ENCODE measurements at regions not wholly inside any gene's neighbourhood (a gene's known extent, or its start where the extent isn't known, plus 50 kb on each side); places are given as distances from the start of the nearest gene placed in this dataset.

DNA sequence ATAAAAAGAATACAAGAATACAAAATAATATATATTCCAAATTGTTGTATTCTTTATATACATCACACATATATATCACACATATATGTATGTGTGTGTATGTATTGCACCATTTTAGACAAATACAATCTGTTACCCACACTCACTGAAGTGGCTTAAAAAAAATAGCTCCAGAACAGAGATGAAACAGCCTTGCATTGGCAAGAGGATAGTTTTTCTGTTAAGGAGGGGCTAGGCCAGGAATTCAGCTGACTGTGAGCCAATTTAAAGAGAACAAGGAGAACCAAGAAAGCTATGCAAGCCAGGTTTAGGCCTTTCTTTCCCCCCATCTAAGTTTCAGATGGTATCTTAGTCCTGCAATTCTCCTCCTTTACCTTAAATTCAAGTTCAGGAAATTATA, 257.5 kb downstream of the MZT1 start:
- Histone ChIP-seq H3K36me3 (replicated peaks in 1 of 2; ENCODE audit: control insufficient read depth in 2 of 2, insufficient read depth in 2 of 2, low read length in 2 of 2) (no peaks in the 10 kb centered on the region), H2BK120ac (ENCODE audit: low read depth, low read length) (no peak overlapping the region), H3K9ac (ENCODE audit: low read depth, low read length, poor library complexity) (no peak overlapping the region), H2BK5ac (ENCODE audit: low read length) (no peak overlapping the region), H3K27ac (replicated peaks; ENCODE audit: low read length) (no peak overlapping the region), H2BK15ac (ENCODE audit: low read length) (no peak overlapping the region), H3K79me1 (ENCODE audit: low read depth, low read length) (no peaks in the 10 kb centered on the region), H2AFZ (ENCODE audit: low read length) (no peak overlapping the region), H3K14ac (ENCODE audit: low read length) (no peak overlapping the region), H3K4ac (ENCODE audit: low read length) (no peak overlapping the region), H4K8ac (ENCODE audit: low read depth, low read length) (no peak overlapping the region), H2AK5ac (ENCODE audit: low read depth, low read length) (no peak overlapping the region), H3K27me3 (ENCODE audit: control insufficient read depth in 3 of 3, insufficient read depth in 3 of 3, low read depth in 1 of 3, low read length in 3 of 3) (peaks cover 0 to 24% (median 0%) of the 10 kb centered on the region in 3 experiments), H3K18ac (ENCODE audit: low read length) (no peak overlapping the region), H3K4me3 (ENCODE audit: low read length in 2 of 2) (no peak overlapping the region), H4K91ac (ENCODE audit: low read depth, low read length, poor library complexity) (no peak overlapping the region), H3K4me1 (ENCODE audit: control insufficient read depth in 2 of 2, insufficient read depth in 1 of 2, low read depth in 1 of 2, low read length in 2 of 2) (no peaks in the 10 kb centered on the region), H3K23ac (ENCODE audit: low read depth, low read length, poor library complexity) (no peak overlapping the region), H3K9me3 (replicated peaks in 1 of 2; ENCODE audit: control insufficient read depth in 2 of 2, insufficient read depth in 1 of 2, low read depth in 1 of 2, low read length in 2 of 2) (peaks cover 0 to 2% of the 10 kb centered on the region in 2 donors), H3K4me2 (ENCODE audit: insufficient read depth, low read length, poor library complexity, severe bottlenecking) (no peak overlapping the region), H2BK12ac (ENCODE audit: low read length) (no peak overlapping the region)
- no peak for DNase-seq (ENCODE audit: low spot score)

DNA sequence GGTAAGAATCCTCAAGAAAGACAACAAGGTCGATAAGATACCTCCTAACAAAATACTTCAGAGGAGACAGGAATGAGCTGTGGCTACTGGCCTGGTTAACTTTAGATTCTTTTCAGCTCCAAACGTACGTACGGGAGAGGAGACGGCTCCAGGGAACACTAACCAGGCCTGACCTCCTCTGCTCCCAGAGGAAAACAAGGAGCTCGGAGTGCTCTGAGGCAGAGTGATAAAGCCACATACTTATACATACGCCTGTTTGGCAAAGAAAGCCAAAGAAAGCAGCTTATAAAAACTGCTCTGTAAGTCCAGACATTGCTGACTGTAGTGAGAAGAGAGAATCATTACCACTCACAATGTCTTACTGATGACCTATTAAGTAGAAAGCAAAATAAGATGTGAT, 263.9 kb downstream of the MZT1 start:
- Histone ChIP-seq H3K27ac (replicated peaks; ENCODE audit: low read length) (no peak overlapping the region), H3K4me2 (ENCODE audit: insufficient read depth, low read length, poor library complexity, severe bottlenecking) (no peak overlapping the region), H3K4me3 (ENCODE audit: low read length in 2 of 2) (no peak overlapping the region), H4K91ac (ENCODE audit: low read depth, low read length, poor library complexity) (no peak overlapping the region), H3K79me1 (ENCODE audit: low read depth, low read length) (no peaks in the 10 kb centered on the region), H2BK120ac (ENCODE audit: low read depth, low read length) (no peak overlapping the region), H3K9me3 (replicated peaks in 1 of 2; ENCODE audit: control insufficient read depth in 2 of 2, insufficient read depth in 1 of 2, low read depth in 1 of 2, low read length in 2 of 2) (peaks cover 0 to 2% of the 10 kb centered on the region in 2 donors), H3K18ac (ENCODE audit: low read length) (no peak overlapping the region), H2BK12ac (ENCODE audit: low read length) (no peak overlapping the region), H3K9ac (ENCODE audit: low read depth, low read length, poor library complexity) (no peak overlapping the region), H3K27me3 (ENCODE audit: control insufficient read depth in 3 of 3, insufficient read depth in 3 of 3, low read depth in 1 of 3, low read length in 3 of 3) (peaks cover 0 to 21% (median 0%) of the 10 kb centered on the region in 3 experiments), H3K4me1 (ENCODE audit: control insufficient read depth in 2 of 2, insufficient read depth in 1 of 2, low read depth in 1 of 2, low read length in 2 of 2) (peaks cover 3 to 15% of the 10 kb centered on the region in 2 donors), H3K36me3 (replicated peaks in 1 of 2; ENCODE audit: control insufficient read depth in 2 of 2, insufficient read depth in 2 of 2, low read length in 2 of 2) (no peaks in the 10 kb centered on the region), H2AK5ac (ENCODE audit: low read depth, low read length) (no peak overlapping the region), H2BK5ac (ENCODE audit: low read length) (no peak overlapping the region), H2AFZ (ENCODE audit: low read length) (peak overlapping the region; percentile 71), H2BK15ac (ENCODE audit: low read length) (no peak overlapping the region), H3K14ac (ENCODE audit: low read length) (no peak overlapping the region), H4K8ac (ENCODE audit: low read depth, low read length) (no peak overlapping the region), H3K23ac (ENCODE audit: low read depth, low read length, poor library complexity) (no peak overlapping the region), H3K4ac (ENCODE audit: low read length) (no peak overlapping the region)
- WGBS, 2 donors (ENCODE audit: extremely low coverage in 2 of 2, insufficient read length in 2 of 2, insufficient replicate concordance in 1 of 2), result no CpG with 5 or more reads among the region's 7 CpGs
- no peak for DNase-seq (ENCODE audit: low spot score)

DNA sequence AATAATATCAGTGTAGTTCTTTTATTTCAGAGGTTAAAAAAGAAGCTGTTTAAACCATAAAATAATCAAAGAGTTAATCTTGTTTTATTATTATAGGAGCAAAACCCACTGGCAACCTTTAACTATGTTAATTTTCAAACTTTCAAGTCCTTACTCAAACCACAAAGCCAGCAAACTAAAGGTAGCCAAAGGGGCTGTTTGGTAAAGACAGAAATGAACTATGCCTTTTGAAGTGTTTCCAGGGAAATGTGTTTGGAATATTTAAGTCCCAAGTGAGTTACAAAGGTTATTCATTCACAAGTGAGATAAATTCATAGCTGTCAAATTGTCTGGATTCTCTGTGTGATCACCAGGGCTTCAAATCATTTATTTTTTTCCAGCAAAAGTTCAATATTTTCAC, 264.7 kb downstream of the MZT1 start:
- Histone ChIP-seq H2BK15ac (ENCODE audit: low read length) (no peak overlapping the region), H3K27me3 (ENCODE audit: control insufficient read depth in 3 of 3, insufficient read depth in 3 of 3, low read depth in 1 of 3, low read length in 3 of 3) (peaks cover 0 to 21% (median 0%) of the 10 kb centered on the region in 3 experiments), H3K9me3 (replicated peaks in 1 of 2; ENCODE audit: control insufficient read depth in 2 of 2, insufficient read depth in 1 of 2, low read depth in 1 of 2, low read length in 2 of 2) (peaks cover 0 to 2% of the 10 kb centered on the region in 2 donors), H3K27ac (replicated peaks; ENCODE audit: low read length) (no peak overlapping the region), H3K79me1 (ENCODE audit: low read depth, low read length) (no peaks in the 10 kb centered on the region), H4K91ac (ENCODE audit: low read depth, low read length, poor library complexity) (no peak overlapping the region), H3K23ac (ENCODE audit: low read depth, low read length, poor library complexity) (no peak overlapping the region), H3K4me3 (ENCODE audit: low read length in 2 of 2) (no peak overlapping the region), H3K18ac (ENCODE audit: low read length) (no peak overlapping the region), H2BK120ac (ENCODE audit: low read depth, low read length) (no peak overlapping the region), H3K4ac (ENCODE audit: low read length) (no peak overlapping the region), H2AK5ac (ENCODE audit: low read depth, low read length) (no peak overlapping the region), H2AFZ (ENCODE audit: low read length) (no peak overlapping the region), H3K9ac (ENCODE audit: low read depth, low read length, poor library complexity) (no peak overlapping the region), H3K36me3 (replicated peaks in 1 of 2; ENCODE audit: control insufficient read depth in 2 of 2, insufficient read depth in 2 of 2, low read length in 2 of 2) (no peaks in the 10 kb centered on the region), H3K4me1 (ENCODE audit: control insufficient read depth in 2 of 2, insufficient read depth in 1 of 2, low read depth in 1 of 2, low read length in 2 of 2) (peaks cover 3 to 19% of the 10 kb centered on the region in 2 donors), H4K8ac (ENCODE audit: low read depth, low read length) (no peak overlapping the region), H3K4me2 (ENCODE audit: insufficient read depth, low read length, poor library complexity, severe bottlenecking) (no peak overlapping the region), H2BK12ac (ENCODE audit: low read length) (no peak overlapping the region), H3K14ac (ENCODE audit: low read length) (no peak overlapping the region), H2BK5ac (ENCODE audit: low read length) (no peak overlapping the region)
- DNase-seq (ENCODE audit: low spot score), result no peak

DNA sequence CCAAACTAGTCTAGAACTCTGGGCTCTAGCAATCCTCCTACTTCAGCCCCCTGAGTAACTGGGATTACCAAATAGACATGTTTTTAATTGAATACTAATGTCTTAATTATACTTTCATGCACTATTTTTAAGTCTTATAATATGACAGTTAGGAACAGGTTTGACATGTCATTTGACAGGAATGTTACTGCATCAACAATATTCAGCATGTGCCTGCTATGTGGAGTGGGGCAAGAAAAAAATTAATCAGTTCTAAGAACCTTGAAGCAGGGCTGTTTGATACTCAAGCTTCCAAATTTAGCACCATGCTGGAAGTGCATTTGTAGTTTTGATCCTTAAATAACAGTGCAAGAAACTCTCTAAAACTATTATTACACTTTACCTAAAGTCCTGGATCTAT, 265.3 kb downstream of the MZT1 start:
- Histone ChIP-seq H2AK5ac (ENCODE audit: low read depth, low read length) (no peak overlapping the region), H3K79me1 (ENCODE audit: low read depth, low read length) (no peaks in the 10 kb centered on the region), H3K4me2 (ENCODE audit: insufficient read depth, low read length, poor library complexity, severe bottlenecking) (no peak overlapping the region), H2AFZ (ENCODE audit: low read length) (no peak overlapping the region), H3K9me3 (replicated peaks in 1 of 2; ENCODE audit: control insufficient read depth in 2 of 2, insufficient read depth in 1 of 2, low read depth in 1 of 2, low read length in 2 of 2) (peaks cover 0 to under 1% of the 10 kb centered on the region in 2 donors), H2BK120ac (ENCODE audit: low read depth, low read length) (no peak overlapping the region), H3K4me3 (ENCODE audit: low read length in 2 of 2) (no peak overlapping the region), H3K14ac (ENCODE audit: low read length) (no peak overlapping the region), H3K4me1 (ENCODE audit: control insufficient read depth in 2 of 2, insufficient read depth in 1 of 2, low read depth in 1 of 2, low read length in 2 of 2) (peaks cover 3 to 20% of the 10 kb centered on the region in 2 donors), H4K91ac (ENCODE audit: low read depth, low read length, poor library complexity) (no peak overlapping the region), H3K18ac (ENCODE audit: low read length) (no peak overlapping the region), H2BK12ac (ENCODE audit: low read length) (no peak overlapping the region), H2BK5ac (ENCODE audit: low read length) (no peak overlapping the region), H3K23ac (ENCODE audit: low read depth, low read length, poor library complexity) (no peak overlapping the region), H3K27ac (replicated peaks; ENCODE audit: low read length) (no peak overlapping the region), H3K27me3 (ENCODE audit: control insufficient read depth in 3 of 3, insufficient read depth in 3 of 3, low read depth in 1 of 3, low read length in 3 of 3) (peaks cover 0 to 17% (median 0%) of the 10 kb centered on the region in 3 experiments), H2BK15ac (ENCODE audit: low read length) (no peak overlapping the region), H3K36me3 (replicated peaks in 1 of 2; ENCODE audit: control insufficient read depth in 2 of 2, insufficient read depth in 2 of 2, low read length in 2 of 2) (no peaks in the 10 kb centered on the region), H4K8ac (ENCODE audit: low read depth, low read length) (no peak overlapping the region), H3K4ac (ENCODE audit: low read length) (no peak overlapping the region), H3K9ac (ENCODE audit: low read depth, low read length, poor library complexity) (no peak overlapping the region)
- DNase-seq (ENCODE audit: low spot score), result no peak

Measured in neuronal stem cell (in vitro differentiated cells).